HG03280 (cell line): ENCODE measurements at regions not wholly inside any gene's neighbourhood (a gene's known extent, or its start where the extent isn't known, plus 50 kb on each side); places are given as distances from the start of the nearest gene placed in this dataset.

Experiments
- ATAC-seq: cut with Tn5 transposase; IDR thresholded peaks from one replicate; pipeline ENCODE4 v1.9.1; 2021; ENCODE audit warnings: mild to moderate bottlenecking, moderate library complexity; ENCODE audit not compliant: unreplicated experiment

DNA sequence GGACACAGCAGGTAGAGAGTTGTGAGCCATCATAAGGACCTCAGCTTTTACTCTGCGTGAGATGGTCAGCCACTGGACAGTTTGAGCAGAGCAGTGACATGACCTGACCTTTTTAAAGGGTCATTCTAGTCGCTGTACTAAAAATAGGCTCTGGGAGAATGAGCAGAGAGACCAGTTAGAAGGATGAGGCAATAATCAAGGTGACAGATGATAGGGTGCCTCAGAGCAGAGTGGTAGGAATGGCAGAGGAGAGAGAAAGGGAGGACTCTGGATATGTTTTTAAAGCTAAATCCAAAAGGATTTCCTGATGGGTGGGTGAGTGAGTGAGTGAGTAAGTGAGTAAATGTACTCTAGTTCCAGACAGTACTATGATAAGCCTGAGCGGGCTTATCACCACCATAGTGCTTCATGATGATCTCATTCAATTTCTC lies 83.6 kb upstream of the ARHGAP5 start:
- ATAC-seq: no peak

DNA sequence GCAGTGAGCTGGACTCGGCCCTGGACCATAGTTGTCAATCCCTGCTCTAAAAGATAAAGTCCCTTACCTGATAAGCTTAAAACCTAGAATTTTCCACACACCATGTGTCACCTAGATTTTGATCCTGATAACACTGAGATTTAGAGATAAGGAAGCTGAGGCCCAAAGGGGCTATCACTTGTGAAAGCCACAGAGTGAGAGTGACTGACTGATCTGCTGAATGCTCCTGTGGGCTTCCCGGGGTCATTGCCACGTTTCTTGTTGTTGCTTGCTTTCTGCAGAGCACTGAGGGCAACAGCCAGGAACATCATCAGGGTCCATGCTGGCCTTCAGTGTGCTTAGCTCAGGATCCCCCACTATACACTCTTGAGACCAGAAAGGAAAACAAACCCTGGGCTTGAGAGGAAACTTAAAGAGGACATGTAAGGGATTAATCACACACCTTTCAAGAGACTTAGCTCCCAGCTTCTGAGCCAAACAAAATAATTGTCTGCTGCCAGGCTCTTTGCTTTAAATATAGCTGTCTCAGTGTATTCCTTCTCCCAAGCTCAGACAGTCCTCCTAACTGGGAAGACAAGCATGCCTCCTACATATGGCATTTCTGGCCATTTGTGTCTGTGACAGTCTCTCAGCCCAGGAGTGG lies 82.6 kb upstream of the ARHGAP5 start:
- ATAC-seq: no peak

DNA sequence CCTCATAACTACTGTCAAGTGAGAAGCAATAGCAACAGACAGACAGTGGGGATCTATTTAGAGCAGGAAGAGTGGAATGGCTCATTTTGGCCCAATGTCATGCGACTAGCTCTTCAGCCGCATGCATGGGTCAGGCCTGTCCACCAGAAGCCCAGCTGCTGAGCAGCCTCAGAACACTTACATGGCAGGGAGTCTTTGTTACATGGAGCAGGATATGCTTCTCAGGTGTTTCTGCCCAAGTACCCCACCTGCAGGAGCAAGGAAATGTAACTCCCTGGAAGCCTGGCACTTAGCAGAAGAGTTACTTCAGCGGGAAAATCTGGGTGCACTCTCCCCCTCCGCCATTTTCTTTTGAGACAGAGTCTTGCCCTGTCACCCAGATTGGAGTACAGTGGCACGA lies 73.5 kb upstream of the ARHGAP5 start:
- no peak for ATAC-seq

DNA sequence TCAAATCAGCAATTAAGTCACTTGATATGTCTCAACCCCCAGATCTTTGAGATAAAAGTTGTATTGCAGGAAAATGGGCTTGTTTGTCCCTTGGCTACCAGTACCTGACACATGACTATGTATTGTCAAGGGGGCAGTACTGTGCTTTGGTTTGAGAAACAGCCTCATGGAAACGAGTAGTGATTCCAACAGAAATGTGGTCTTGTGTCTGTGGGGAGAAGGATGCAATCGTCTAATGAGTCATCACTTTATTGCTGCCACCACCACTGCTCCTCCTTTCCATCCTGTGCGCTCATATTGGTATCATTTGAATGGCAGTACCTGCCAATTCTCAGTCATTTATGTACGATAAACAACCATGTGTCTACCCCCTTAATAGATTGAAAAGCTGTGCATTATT lies 72.8 kb upstream of the ARHGAP5 start:
- ATAC-seq: no peak

DNA sequence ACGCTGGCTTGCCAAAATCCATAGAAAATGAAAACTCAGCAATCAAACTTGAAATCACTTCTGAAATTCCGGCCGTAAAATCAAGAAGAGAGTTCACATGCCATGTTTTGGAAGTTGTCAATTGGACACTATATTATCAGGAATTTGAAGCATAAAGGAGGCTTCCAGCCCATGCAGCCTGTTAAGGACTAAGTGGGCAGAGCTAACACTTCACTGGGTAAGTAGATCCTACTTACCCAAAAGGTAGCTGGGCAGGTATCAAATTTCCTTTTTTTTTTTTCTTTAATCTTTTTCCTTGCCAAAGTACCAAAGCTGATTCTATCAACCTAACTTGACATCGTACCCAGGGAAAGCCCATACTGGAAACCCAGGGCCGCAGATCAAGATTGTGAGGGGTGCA lies 71.5 kb upstream of the ARHGAP5 start:
- ATAC-seq: no peak

DNA sequence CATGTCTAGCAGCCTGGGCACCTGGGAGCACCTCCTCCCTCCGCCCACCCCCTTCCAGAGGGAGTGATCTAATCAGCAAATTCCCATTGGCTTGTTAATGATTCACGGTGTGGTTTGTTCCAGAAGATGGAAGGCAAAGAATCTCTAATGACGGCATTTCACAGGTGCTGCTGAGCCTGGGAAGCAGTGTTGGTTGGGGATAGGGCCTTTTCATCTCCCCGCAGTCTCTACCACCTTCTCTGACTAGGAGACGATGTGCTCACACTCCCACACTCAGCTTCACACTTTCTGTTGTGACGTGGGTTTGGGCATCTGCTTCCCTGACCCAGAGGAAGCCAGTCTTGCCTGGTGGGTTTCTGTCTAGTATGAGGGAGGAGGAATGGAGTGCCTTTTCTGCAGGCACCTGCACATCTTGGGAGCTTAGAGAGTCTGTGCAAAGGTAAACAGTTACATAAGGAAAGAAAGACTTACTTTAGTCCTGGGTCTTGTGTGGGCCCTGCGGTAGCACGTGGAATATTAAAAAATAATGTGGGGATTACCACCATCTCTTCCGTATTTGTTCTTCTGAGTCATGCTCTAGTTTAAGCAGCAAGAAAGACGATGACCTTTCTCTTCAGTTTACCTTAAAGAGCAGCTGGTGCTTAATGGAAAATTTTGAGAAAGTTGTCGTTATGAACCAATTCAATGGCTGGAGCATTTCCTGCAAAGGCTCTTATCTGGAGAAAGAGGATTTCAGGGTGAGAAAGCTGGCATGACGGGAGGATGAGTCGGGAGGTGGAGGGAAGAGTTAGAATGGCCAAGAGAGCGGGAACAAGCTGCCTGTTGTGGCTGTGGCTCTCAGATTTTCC lies 70.6 kb upstream of the ARHGAP5 start:
- no peak for ATAC-seq

DNA sequence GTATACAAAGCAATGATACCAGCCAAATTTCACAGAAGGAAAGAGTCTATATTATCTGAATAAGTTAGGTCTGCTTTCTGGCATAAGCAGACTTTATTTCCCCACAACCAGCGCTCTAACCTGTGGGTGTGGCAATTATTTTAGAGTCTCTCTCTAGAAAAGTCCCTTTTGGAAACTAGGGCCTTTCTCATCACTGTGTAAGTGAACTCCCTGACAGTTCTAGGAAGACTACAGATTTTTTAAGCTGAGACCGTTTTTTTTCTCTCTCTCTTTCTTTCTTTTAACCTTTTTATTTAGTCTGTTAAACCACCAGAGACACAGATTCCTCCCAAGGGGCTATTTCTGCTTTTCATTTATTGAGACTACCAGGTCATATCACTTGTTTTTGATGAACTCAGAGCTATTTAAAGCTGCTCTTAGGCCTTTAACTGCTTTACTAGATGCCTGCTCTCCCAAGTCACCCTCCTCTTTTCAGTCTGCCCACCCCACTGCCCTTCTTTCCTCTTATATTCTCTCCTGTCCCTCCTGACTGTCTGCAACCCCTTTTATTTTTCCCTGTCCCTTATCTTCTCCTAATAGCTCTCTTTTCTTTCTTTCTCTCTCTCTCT lies 69.2 kb upstream of the ARHGAP5 start:
- ATAC-seq: no peak

DNA sequence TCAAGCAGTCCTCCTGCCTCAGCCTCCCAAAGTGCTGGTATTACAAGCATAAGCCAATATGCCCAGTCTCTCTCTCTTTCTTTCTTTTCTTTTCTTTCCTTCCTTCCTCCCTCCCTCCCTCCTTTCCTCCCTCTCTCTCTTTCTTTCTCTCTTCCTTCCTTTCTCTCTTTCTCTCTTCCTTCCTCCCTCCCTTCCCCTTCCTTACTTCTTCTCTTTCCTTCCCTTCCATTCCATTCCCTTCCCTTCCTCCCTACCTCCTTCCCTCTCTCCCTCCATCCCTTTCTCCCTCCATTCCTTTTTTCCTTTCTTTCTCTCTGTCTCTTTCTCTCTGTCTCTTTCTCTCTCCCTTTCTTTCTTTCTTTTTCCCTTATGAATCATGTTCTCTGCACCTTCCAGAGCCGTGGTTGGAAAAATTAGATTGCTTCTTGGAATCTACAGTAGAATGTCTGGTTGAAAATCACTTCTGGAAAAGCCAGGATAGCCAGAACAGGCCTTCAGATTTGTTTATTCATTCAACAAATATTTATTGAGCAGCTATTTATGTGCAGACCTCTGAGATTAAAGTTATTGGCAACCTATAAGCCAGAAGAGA lies 68.4 kb upstream of the ARHGAP5 start:
- ATAC-seq: no peak

DNA sequence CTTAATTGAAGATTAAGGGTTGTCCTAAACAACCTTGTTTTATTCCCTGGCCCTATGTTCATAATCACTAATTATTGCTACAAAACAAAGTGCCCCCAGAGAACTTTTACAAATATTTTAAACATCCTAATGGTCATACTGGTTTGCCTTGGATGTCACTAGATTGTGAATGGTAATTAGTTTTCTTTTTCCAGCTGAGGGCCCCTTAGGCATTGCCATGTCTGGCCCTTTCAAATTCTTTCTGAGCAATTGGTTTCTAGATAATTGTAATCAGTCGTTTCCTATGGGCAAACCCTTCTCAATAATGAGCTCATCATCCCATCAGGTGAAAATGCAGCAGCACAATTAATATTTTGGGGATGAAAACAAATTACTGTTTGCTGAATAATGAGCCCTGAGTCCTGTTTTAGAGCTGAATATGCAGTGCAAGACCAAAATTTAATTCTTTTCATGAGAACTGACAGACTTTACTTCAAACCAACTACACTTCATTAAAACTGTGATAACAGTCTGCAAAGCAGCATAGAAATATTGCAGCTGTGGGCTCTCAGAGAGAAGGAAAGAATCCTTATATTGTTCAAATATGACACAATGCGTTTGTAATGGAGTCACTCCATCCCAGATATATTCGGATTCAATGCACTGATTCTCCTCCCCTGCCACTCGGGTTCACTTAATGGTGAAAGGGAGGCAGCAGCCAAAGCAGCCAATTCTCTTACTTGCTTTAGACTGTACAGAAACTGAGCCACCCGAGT lies 67.7 kb upstream of the ARHGAP5 start:
- ATAC-seq: no peak

DNA sequence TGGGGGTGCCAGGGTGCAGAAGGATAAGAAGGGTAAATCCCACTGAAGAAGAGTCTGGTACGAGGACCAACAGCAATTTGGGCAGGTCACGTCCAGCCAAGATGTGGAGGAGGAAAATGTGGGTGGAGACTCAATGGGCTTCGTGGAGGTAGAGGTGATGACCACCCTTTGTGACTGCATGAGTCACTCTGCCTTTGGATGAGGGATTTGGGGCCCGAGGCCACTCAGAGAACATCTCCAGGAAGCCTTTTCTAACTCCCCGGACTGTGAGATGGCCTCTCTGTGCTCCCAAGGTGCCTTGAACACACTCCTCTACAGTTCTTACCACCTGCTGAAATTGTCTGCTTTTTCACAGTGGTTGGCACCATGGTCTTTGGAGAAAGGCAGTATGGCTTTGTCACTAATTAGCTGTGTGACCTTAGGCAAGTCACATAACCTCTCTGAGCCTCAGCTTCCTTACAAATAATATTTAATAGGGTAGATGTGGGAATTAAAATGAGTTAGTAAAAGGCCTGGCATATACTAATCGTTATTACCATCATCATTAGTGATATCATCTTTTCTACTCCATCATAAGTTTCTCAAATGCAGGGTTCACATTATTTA lies 67.0 kb upstream of the ARHGAP5 start:
- no peak for ATAC-seq

DNA sequence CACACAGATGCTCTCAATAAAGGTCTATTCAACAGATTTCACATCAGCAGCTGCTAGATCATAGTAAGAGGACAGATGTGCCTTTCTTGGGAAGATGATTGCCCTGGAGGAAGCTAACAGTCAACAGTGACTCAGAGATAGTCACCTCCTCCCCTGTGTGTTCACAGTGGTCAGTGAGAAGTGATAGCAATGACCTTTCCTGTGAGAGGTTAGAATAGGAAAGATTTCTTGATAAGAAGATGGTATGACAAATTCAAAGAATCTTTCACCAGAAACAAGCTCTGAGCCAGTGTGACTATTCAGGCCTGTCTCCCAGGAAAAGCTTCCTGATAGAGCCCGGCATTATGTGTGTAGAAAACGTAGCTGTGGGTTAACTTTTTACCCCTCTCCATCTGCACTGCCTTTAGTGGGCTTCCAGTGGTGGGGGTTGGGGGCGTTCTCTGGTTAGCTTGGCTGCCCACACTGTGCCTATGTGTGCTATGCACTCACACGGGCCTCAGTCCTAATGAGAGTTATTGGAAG lies 66.4 kb upstream of the ARHGAP5 start:
- no peak for ATAC-seq

DNA sequence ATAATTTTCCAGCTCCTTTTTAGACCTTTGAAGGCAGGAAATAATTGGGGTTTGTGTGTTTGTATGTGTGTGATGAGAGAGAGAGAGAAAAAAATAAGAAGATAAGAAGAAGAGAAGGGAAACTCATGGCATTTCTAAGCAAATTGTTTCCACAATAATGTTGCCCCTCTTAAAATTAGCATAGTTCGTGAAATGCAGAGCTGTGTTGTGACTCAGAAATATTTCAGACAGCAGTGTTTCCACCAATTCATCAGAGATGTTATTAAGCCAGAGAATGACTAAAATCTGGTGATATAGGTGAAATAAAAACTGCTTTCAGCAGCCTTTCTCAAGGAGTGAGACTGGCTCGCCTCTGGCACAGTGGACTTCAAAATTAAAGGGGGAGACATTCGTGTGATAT lies 65.9 kb upstream of the ARHGAP5 start:
- ATAC-seq: no peak

DNA sequence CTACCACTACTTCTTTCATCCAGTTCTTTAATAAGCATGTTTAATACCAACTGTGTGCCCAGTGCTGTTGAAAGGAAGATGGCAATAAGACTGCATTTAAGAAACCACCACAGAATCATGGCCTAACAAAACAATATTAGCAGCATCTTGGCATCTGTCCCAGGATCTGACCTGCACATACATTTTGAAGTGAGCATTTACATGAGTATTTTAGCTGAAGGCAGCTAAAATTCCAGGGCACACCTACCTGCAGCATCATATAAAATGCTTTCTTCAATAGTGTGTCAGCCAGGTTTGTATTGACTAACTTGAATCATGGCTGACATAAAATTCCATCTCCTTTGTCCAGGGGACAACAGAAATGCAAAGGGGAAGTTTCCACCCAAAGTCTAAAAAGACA lies 65.0 kb upstream of the ARHGAP5 start:
- ATAC-seq: no peak

DNA sequence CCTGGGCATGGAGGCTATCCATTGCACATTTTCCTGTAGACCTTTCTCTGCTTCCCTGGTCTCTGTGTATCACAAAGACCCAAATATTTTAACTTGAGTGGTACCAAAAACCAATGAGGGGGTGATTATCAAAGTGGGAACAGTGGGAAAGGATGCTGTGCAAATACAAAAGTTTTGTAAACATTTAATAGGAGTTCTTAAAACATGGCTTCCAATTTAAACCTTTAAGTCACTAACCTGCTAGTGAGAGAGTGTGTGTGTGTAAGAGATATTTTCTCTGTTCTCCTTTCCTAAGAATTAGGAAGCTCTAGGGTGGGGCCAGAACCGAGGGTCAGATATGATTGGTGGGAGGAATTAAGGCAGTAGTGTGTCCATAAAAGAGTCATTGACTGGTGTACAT lies 64.5 kb upstream of the ARHGAP5 start:
- ATAC-seq: no peak

DNA sequence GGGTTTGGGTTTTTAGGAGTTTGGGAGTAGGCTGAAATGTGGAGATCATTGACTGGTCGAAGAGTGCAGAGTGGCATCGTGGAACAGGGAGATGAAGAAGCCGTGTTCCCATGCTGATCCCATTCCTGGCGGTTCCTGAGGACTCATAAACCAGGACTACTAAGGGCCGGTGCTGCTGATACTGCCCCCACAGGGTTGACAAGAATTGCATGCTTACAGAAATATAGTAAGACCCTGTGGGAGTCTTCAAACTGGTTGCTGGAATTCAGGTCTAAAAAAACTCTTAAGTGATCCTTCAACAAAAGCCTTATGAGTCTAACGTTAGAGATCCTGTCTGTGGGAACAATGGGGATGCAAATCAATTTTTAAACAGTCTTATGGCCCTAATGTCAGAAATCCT lies 64.0 kb upstream of the ARHGAP5 start:
- ATAC-seq: no peak

DNA sequence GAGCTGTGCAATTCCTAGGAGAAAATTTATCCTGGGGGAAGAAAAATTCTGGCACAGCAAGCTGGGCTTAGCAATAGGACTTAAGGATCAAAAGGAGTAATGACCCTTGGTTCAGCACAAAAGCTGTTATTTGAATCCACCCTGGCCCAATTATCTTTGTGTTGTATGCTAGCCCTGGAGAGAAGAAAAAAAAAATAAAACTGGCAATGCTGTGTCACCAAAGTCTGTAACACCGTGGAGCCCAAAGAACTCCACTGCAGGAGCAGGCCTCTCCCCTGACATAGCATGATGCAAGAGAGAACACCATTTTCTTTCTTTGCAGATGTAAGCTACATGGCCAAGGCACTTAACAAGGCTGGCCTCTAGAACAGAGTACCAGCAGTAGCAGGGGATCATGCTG lies 63.0 kb upstream of the ARHGAP5 start:
- ATAC-seq: no peak

DNA sequence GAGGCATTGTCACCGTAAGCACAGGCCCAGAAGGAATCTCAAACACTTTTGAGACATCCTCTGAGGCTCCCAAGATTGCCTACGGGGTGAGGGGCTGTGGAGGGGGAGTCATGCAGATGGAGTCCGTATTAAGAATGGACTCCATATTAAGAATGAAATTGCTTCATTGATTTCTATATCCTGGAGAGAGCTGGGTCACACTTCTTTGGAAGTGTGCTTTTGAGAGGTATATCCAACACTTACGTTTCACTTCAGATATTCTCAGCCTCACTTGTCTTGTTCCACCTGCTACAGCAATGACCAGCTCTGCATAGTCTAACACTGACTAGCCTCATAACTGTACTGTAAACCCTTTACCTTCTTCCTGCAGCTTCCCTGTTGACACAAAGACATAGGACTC lies 62.6 kb upstream of the ARHGAP5 start:
- no peak for ATAC-seq

DNA sequence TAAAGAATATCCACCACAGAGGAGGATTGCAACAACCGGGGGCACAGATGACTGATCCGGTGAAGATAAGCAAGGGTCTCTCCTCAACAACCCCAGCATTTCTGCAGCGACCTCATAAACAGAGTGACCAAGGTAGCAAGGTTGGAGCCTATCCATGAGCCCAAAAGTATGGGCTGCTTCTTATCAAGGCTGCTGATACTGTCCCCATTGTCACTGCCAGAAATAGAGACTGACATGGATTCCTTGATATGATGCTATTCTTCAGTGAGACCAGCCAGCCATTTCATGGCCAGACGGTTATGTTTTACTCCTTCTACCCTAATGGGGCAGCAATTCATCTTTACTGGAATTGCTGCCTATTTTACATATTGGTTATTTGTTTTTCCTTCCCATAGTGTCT lies 61.9 kb upstream of the ARHGAP5 start:
- ATAC-seq: no peak

DNA sequence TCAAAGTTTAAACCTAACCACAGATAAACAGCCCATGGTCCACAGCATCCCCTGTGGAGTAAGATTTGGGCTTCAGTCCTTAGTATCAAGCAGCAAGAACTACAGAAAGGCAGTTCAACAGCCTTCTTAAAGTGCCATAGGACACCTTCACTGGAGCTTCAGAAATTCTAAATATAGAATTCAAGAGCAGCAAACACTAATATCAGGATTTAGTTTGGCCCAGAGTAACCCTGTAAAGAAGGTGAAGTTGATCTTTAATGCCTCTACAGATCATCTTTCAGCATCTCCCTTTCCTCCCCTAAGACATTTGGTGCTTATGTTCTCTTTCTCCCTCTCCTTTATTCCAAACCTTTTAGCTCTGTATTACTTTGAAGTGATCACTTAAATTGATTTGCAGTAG lies 59.5 kb upstream of the ARHGAP5 start:
- no peak for ATAC-seq

DNA sequence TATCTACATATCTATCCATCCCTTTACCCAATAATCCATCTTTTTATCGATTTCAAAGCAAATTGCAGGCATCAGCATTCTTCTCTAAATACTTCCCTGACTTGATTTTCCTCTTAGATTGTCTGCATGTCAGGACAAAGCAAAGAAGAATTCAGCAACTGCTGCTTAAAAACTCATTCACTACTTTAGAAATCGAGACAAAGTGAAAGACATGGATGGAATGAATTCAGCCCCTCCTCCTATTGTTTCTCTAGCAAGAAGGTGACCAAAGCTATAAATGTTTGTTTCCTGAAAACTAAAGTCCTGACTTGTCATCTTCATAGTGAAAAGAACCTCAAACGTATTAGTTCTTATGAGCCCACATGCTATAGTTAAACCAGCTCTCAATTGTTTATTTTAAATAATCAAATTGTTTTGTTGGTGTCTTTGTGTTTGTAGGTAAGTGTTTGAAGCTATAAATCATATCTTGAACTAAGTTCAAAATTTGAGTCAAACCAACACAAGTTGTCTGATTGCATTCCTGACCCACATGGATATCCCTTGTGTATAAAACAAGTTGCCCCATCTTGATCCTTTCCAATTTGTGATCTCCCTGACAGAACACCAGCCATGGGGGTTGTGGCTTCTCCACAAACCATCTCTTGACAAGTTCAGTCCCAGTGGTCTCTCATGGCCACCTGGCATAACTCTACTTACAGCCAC lies 58.6 kb upstream of the ARHGAP5 start:
- no peak for ATAC-seq
